ENCODE measurements at regions not wholly inside any gene's neighbourhood (a gene's known extent, or its start where the extent isn't known, plus 50 kb on each side); places are given as distances from the start of the nearest gene placed in this dataset.
"Not testable (repeated sequence)": the region's sequence is repeated elsewhere in the genome, so short reads cannot be mapped to it uniquely, and the experiment has no call there.

DNA sequence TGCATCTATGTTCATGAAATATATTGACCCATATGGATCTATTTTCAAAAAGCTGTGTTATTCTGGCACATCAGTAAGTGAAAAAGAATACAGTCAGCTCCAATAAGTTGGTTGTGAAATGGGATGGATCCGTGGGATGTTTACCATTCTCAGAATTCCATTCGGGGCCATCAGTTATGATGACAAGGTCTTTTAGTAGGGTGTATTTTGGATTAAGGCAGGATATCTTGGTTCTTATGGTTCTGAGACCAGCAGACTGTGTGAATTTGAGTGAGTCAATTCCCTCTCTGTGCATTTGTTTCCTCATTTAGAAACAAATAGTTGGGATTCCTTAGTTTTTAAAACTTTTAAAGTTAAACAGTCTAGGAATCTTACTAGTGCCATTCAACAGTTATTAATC is 287.4 kb downstream of the CD109 start:
- 60 to 75% methylated on average over 1 to 2 of the region's 2 CpGs for WGBS, 2 donors (ENCODE audit: low coverage in 1 of 2)
- Histone ChIP-seq H3K27me3 (no peaks in the 10 kb centered on the region), H3K4me1 (no peaks in the 10 kb centered on the region), H3K9me3 (no peaks in the 10 kb centered on the region), H3K36me3 (no peaks in the 10 kb centered on the region), H3K27ac (no peak overlapping the region), H3K4me3 (no peak overlapping the region)
- no peak for TF ChIP-seq CTCF (IDR thresholded peaks at IDR 0.05)
- TF ChIP-seq EP300 (IDR thresholded peaks at IDR 0.05; ENCODE audit: low read depth): no peak
- no peak for TF ChIP-seq POLR2AphosphoS5 (IDR thresholded peaks at IDR 0.05)
- no peak for TF ChIP-seq POLR2A (IDR thresholded peaks at IDR 0.05)
- no peak for DNase-seq
- intact Hi-C loops (cut with DNase I; ENCODE audit: low total_unique reads): no loop called here
- in situ Hi-C loops (cut with MboI; ENCODE audit: low pct_ligation_motif_present in 1 of 4, low pct_unique_long_range_greater_than_20kb in 1 of 4, low sequenced_read_pairs in 3 of 4): no loop called here

DNA sequence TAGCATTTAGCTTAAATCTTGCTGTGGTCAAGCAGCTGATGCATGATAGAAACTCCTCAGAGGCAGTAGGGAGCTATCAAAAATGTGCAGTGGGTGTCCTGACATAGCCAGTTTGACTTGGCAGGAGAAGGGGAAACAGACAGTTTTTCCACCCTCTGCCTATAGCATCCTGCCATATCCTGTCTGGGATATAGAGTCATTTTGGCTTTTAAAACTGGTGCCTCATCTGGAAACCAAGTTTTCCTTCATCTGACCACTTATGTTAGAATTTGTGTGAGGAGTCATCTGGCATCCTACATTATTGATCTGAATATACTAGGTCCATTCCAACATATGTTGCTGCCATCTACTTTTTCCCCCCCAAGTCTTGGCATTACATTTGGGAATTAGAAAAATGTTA is 284.1 kb downstream of the CD109 start:
- in situ Hi-C loops (cut with MboI; ENCODE audit: low pct_ligation_motif_present in 1 of 4, low pct_unique_long_range_greater_than_20kb in 1 of 4, low sequenced_read_pairs in 3 of 4): no loop called here
- Histone ChIP-seq H3K36me3 (no peaks in the 10 kb centered on the region), H3K4me1 (no peaks in the 10 kb centered on the region), H3K27ac (no peak overlapping the region), H3K9me3 (peaks cover 0 to 6% of the 10 kb centered on the region in 2 donors), H3K4me3 (no peak overlapping the region), H3K27me3 (no peaks in the 10 kb centered on the region)
- intact Hi-C loops (cut with DNase I; ENCODE audit: low total_unique reads): no loop called here
- no peak for TF ChIP-seq POLR2AphosphoS5 (IDR thresholded peaks at IDR 0.05)
- no peak for TF ChIP-seq EP300 (IDR thresholded peaks at IDR 0.05; ENCODE audit: low read depth)
- no peak for TF ChIP-seq CTCF (IDR thresholded peaks at IDR 0.05)
- TF ChIP-seq POLR2A (IDR thresholded peaks at IDR 0.05): no peak
- DNase-seq: no peak

DNA sequence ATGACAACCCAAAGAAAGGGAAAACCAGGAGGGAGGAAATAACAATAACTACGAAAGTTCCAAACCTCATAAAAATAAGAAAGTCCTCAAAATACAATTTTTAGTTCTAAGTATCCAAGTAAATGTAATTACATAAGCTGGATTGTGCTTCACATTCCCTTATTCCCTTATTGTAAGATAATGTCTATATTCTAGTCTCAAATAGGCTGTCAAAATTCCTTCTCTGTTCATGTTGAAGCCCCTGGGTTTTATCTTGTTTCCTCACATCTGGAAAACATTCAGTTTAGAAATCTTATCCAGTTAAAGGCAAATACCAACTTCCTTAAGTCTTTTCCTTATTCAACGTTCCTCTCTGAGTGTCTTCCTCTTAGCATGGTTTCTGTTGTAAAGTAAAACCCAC is 282.3 kb downstream of the CD109 start:
- no peak for DNase-seq
- no peaks in the 10 kb centered on the region for H3K27me3 ChIP-seq
- in situ Hi-C loops (cut with MboI; ENCODE audit: low pct_ligation_motif_present in 1 of 4, low pct_unique_long_range_greater_than_20kb in 1 of 4, low sequenced_read_pairs in 3 of 4): no loop called here
- H3K9me3 ChIP-seq: peaks cover 0 to 6% of the 10 kb centered on the region in 2 donors
- no peak for TF ChIP-seq EP300 (IDR thresholded peaks at IDR 0.05; ENCODE audit: low read depth)
- TF ChIP-seq POLR2AphosphoS5 (IDR thresholded peaks at IDR 0.05): no peak
- TF ChIP-seq CTCF (IDR thresholded peaks at IDR 0.05): no peak
- TF ChIP-seq POLR2A (IDR thresholded peaks at IDR 0.05): no peak
- H3K36me3 ChIP-seq: no peaks in the 10 kb centered on the region
- H3K4me1 ChIP-seq: no peaks in the 10 kb centered on the region
- intact Hi-C loops (cut with DNase I; ENCODE audit: low total_unique reads): no loop called here
- H3K27ac ChIP-seq: no peak overlapping the region
- no peak overlapping the region for H3K4me3 ChIP-seq
- WGBS, 2 donors (ENCODE audit: low coverage in 1 of 2): 62 to 75% methylated on average over 2 of the region's 2 CpGs

- WGBS, 2 donors (ENCODE audit: low coverage in 1 of 2): 90% methylated on average over 7 of the region's 7 CpGs; no CpG with 5 or more reads in 1 of the 2 donors
- intact Hi-C loops (cut with DNase I; ENCODE audit: low total_unique reads): loop anchor here (5.0 kb wide), 1 partner anchor 1230 kb away; no protein-coding TSS in a partner anchor
- H3K4me1 ChIP-seq; H3K27ac ChIP-seq; H3K36me3 ChIP-seq; H3K4me3 ChIP-seq; H3K9me3 ChIP-seq; DNase-seq; in situ Hi-C loops (cut with MboI; ENCODE audit: low pct_ligation_motif_present in 1 of 4, low pct_unique_long_range_greater_than_20kb in 1 of 4, low sequenced_read_pairs in 3 of 4); H3K27me3 ChIP-seq: not testable (repeated sequence)
Observed at GRCh38 chr6:73972518-73972917, 276.5 kb downstream of the CD109 start.

Measured in transverse colon (tissue), 4 donors.